NCI-H2171 treated with DMSO at 0.1 percent for 48 hours (cell line): ENCODE measurements at regions not wholly inside any gene's neighbourhood (a gene's known extent, or its start where the extent isn't known, plus 50 kb on each side); places are given as distances from the start of the nearest gene placed in this dataset.

Experiments used
- DNase-seq: peaks from one replicate; lab custom pipeline; 2025; lab: John Stamatoyannopoulos, UW

- no peak for DNase-seq
These were observed 203.9 kb downstream of the RAB38 start for GRCh38 chr11:87971354-87971753.

DNA sequence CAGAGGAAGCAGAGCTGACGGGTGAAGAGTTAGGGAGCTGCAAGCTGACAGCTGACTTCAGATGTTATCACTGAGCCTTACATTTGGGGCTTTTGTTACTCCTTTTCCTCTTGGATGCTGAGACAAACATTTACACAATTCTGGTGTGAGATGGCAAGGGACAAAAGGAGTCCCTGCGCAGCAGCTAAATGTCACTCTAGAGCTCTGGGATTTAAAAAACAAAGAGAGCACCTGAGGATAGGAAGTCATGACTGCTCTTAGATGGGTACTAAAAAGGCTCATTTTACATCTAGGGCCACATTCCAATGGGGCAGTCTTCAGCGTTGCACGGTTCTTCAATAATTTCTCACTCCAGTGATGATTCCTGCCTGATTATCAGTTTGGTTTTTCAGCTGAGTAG lies 204.5 kb downstream of the RAB38 start:
- no peak for DNase-seq

DNA sequence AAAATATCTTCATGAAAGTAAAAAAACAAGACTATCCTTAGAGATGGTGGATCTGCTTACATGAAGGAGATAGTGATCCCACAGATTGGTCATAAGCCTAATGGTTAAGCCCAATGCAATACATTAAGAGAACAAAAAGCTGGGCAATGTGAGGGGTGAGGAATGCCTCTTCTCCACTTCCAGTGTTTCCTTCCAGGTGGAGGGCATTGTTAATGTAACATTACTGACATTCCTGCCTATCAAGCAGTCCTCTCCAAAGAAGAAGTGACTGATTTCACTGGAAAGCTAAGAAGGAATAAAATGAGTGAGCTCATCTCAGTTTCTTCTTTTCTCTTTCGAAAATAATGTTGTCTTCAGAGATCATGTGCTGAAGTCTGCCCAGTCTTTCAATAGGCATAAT lies 207.8 kb downstream of the RAB38 start:
- no peak for DNase-seq

DNA sequence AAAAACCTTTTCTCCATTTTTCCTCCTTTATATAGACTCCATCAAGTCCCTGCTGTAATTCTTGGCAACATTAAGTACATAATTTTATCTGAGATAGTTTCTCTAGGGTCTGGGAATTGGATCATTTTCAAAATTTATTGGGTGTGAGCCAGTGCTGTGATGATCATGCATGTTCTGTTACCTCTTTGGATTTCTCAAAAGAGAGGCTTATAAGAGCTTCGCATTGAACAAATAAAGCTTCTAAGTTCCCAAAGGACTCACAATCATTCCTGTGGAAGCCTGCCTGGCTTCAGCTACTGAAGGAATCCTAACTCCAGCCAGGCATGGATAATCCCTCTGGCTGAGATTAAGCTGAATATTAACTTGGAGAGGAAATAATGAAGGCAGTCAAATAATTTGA lies 208.5 kb downstream of the RAB38 start:
- DNase-seq, result no peak

DNA sequence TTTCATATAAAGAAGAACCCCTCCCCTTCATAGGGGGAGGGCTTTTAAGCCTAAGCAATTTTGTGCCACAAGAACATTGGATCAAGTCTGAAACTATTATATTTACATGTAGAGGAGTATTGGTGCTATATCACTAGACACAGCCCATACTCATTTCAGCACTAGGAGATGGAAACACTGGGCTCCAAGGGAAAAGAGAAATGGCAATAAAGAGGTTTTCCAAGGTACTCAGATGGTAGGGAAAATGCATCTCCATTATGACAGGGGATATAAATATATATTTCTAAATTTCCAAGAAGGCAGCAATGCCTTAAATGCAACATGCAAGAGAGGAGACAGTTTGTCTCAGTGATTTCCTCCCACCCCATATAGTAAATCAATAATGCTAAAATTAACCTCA lies 209.0 kb downstream of the RAB38 start:
- no peak for DNase-seq

- no peak for DNase-seq
These were observed 213.6 kb downstream of the RAB38 start for GRCh38 chr11:87961606-87962005.

- no peak for DNase-seq
These were observed 217.3 kb downstream of the RAB38 start for GRCh38 chr11:87957961-87958360.

DNA sequence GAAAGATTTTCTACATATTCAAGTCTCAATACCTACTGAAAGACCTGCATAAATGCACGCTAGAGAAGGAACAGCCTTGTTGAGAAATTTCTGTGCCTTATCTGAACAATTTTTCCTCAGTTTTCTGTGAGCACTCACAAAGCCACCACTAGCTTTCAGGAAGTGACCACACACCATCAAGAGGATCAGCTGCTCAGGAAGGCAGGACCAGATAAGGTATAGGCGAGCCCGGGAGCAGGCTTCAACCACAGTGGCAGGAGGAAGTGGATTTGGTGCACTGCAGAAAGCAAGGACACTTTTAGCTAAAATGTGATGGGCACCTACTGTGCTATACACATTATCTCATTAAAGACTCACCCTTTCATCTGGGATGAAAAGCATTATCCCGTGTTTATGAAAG lies 220.8 kb downstream of the RAB38 start:
- DNase-seq, result no peak

DNA sequence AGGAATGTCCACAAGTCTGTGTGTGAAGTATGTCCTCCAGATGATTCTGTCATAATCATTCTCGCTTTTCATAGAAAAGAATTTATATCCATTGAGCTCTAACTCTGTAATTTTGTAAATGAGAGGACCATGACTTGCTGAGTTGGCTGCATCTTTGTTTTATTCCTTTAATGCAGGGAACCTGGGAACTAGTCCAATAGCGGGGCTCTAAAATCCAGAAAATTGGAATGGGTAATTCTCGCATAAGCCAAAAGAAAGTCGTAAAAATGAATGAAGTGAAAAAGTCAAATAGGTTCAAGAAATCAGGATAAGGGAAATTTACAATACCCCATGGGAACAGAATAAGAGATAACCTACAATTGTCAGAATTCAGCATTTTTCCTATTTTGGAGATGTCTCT lies 232.5 kb downstream of the RAB38 start:
- DNase-seq, result no peak

GRCh38 chr11:87934182-87934581 lies 241.1 kb downstream of the RAB38 start:
- DNase-seq, result no peak

DNA sequence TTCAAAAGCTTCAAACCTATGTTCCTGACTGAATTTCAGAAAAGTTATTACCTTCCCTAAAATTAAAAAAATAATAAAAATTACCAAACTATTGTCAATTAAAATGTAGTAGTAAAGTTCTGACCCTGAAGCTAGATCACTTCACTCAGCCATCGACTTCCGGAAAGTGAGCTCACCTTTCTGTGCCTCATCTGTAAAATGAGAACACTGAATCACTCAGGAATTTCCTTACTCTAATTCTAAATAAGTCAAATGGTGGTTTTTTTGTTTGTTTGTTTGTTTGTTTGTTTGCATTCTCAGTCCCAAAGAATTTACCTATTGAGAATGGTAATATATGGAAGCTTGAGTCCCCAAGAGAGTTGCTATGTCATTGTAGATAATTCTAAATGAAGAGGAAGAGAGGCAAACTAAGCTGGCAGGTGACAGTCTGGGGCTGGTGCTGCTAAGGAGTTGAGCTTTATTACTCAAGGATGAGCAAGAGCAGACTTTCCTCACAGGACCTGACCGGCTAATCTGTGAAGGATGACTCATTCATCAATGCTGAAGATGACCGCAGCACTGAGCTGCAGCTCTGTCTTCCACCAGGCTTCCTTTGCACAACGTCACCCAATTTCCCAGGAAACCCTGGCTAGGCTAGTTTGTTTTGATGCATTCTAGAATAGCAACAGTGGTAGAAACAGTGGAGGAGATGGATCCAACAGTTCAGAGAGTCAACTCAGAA lies 248.8 kb downstream of the RAB38 start:
- no peak for DNase-seq

DNA sequence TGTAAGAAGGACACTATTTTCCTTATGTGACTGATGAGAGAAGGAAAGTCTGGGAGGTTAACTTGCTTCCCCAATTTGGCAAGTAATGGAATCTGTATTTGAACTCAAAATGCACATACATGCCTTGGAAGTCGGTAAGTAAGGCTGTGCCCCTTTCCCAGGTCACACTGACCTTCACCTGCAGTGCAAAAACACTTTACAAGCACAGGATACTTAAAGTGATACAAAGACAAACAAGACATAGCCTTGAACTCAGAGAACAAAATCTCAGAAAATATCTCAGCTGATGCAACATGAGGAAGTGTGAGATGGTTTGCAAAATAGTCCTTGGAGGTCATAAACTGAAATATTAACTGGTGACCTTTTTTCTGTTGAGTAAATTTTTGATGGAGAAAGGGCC lies 251.1 kb downstream of the RAB38 start:
- DNase-seq, result no peak

- DNase-seq, result no peak
These were observed 258.1 kb downstream of the RAB38 start for GRCh38 chr11:87917111-87917510.

GRCh38 chr11:87909178-87909577 lies 266.1 kb downstream of the RAB38 start:
- DNase-seq, result no peak

DNA sequence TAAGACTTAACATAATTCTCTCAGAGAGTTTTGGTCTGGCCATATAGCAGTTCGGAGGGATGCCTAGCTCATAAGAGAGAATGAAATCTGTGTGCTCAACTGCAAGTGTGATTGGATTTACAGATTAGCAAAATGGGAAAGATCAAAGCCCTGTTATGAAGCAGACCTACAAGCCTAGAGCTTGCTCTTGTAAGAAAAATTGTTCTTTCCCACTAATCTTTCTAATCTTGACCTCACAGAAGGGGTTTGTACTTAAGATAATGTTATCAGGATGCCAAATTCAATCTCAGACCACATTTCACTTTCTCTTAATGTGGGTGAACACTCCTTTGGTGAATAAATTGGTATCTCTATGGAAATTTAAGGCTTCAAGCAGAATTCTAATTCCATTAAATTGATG lies 267.2 kb downstream of the RAB38 start:
- no peak for DNase-seq

- no peak for DNase-seq
These were observed 271.9 kb downstream of the RAB38 start for GRCh38 chr11:87903345-87903744.

- DNase-seq, result no peak
These were observed 273.9 kb downstream of the RAB38 start for GRCh38 chr11:87901341-87901740.

GRCh38 chr11:87897921-87898320 lies 277.3 kb downstream of the RAB38 start:
- no peak for DNase-seq

- no peak for DNase-seq
These were observed 278.2 kb downstream of the RAB38 start for GRCh38 chr11:87897071-87897470.

DNA sequence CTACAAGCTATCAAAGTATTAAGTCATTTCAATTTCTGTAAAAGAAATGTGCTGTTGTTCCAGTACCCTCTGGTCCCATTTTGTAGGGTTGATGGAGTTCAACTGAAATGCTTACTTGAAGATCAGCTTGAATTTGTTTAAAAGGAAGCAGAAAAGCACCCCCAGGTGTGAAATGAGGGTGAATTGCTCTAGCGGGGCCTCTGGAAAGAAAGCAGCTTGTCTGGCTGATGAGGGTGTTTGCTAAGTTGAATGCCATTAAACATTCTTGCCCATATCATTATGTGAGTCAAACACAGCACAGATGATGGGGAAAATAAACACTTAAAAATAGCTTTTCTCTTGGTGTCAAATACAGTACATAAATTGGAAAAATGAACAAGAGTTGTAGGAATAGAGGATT lies 280.3 kb downstream of the RAB38 start:
- DNase-seq, result no peak

GRCh38 chr11:87892291-87892690 lies 283.0 kb downstream of the RAB38 start:
- DNase-seq, result no peak

GRCh38 chr11:87889126-87889525 lies 286.1 kb downstream of the RAB38 start:
- DNase-seq, result no peak

GRCh38 chr11:87885084-87885483 lies 290.2 kb downstream of the RAB38 start:
- peak; percentile 8 for DNase-seq

DNA sequence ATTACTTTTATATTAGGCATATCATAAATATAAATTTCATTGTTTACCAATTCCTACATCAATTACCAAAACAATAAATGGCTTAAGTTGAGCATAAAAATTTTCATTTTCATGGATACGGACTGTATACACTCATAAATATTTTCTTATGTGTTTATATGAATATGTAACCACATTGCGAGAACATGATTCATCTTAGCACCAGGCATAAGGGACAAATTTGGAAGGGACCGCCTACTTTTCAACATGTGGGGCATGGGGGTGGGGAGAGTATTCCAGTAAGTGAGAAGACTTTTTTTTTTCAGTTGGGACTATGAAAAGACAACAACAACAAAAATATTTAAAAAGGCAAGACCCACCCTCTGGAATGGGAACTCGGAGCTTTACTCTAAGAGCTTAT lies 296.1 kb downstream of the RAB38 start:
- DNase-seq, result no peak
